ENCODE measurements at regions not wholly inside any gene's neighbourhood (a gene's known extent, or its start where the extent isn't known, plus 50 kb on each side); places are given as distances from the start of the nearest gene placed in this dataset.

GRCh38 chr16:59274141-59274540, 540.0 kb upstream of the GOT2 start:
- TF ChIP-seq, protein P1, sequence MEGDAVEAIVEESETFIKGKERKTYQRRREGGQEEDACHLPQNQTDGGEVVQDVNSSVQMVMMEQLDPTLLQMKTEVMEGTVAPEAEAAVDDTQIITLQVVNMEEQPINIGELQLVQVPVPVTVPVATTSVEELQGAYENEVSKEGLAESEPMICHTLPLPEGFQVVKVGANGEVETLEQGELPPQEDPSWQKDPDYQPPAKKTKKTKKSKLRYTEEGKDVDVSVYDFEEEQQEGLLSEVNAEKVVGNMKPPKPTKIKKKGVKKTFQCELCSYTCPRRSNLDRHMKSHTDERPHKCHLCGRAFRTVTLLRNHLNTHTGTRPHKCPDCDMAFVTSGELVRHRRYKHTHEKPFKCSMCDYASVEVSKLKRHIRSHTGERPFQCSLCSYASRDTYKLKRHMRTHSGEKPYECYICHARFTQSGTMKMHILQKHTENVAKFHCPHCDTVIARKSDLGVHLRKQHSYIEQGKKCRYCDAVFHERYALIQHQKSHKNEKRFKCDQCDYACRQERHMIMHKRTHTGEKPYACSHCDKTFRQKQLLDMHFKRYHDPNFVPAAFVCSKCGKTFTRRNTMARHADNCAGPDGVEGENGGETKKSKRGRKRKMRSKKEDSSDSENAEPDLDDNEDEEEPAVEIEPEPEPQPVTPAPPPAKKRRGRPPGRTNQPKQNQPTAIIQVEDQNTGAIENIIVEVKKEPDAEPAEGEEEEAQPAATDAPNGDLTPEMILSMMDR (IDR thresholded peaks at IDR 0.05), result no peak
- TF ChIP-seq POLR2A (IDR thresholded peaks at IDR 0.05), result no peak
- TF ChIP-seq POLR2AphosphoS5 (IDR thresholded peaks at IDR 0.05), result no peak

All from upper lobe of left lung (tissue), 4 donors.